Suppressor macrophage treated with lipopolysaccharide for 1 hour (primary cell): ENCODE measurements at regions not wholly inside any gene's neighbourhood (a gene's known extent, or its start where the extent isn't known, plus 50 kb on each side); places are given as distances from the start of the nearest gene placed in this dataset.
"Not testable (repeated sequence)": the region's sequence is repeated elsewhere in the genome, so short reads cannot be mapped to it uniquely, and the experiment has no call there.

Experiments
- DNase-seq, 3 donors: peaks; one replicate each; pipeline ENCODE4 v3.0.0-alpha.2; 2020 to 2022

DNA sequence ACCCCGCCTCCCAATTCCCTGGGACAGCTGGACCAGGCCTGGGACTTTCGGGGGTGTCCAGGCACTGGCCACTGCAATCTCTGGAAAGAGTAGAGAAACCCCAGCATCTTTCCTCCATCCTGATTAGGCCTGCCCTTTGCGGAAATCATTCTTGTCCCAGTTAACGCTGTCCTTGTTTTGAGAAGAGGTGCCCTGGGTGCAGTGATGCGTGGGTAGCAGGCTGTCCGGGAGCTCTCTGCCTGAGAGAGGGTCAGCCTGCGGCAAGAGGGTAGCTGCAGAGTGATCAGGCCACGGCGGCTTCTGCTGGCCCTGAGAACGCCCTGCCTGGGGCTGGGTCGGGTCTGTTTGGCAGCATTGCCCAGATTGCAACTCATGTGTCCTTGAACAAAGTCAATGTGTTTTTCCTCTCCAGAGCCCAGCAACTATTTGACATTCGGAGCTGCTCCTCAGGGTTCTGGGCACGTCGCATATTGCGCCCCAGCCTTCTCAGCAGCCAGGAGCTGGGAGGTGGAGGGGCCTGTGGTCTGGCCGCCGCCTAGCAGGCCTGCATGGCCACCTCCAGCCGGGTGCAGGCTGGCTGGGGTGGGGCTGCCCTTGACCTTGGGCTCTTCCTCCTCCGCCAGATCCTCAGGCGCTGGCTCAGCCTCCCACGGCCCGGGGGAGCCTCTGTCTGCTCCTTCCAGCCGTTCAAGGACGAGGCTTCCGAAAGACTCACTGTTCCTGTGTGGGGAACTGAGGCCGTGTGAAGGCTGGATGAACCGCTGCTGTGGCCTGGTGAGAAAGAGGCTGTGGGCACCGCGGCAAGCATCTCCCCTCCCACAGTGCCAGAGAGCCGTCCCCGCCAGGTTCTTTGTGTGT, 150.1 kb upstream of the ZNF469 start:
- not testable (repeated sequence) for DNase-seq

DNA sequence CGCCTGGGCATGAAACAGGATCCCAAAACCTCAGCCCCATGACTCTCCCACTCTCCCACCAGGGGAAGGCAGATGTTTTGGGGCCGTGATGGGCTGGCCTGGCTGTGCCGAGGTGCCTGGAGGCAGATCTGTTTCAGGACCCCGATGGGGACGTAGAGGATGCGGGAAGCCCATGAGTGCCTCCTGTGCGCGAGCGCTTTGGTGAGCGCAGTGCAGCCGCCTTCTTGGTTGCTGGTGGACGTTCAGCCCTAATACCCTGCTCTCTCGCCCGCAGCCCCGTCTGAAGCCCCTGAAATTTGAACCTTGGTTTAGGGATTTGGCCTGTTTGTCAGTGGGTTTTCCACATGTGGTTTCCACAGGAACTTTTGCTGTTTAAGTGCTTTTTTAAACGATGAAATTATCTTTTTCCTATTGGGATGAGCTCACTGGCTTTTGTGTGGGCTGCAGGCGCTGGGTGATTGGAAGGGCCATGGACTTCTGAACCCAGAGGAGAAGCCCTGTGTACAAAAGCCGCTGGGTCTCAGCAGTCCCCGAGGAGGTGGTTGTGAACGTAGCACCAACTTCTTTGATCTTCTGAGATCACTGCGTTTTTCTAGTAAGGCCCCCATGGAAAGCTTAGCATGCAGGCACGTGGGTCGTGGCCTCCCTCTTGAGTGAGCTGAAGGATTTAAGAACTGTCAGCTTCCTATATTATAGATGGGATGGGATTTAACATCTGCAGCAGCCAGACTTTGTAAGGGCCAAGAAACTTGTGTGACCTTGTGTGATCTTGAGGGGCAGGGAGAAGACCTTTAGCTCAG, 148.9 kb upstream of the ZNF469 start:
- DNase-seq: not testable (repeated sequence)

DNA sequence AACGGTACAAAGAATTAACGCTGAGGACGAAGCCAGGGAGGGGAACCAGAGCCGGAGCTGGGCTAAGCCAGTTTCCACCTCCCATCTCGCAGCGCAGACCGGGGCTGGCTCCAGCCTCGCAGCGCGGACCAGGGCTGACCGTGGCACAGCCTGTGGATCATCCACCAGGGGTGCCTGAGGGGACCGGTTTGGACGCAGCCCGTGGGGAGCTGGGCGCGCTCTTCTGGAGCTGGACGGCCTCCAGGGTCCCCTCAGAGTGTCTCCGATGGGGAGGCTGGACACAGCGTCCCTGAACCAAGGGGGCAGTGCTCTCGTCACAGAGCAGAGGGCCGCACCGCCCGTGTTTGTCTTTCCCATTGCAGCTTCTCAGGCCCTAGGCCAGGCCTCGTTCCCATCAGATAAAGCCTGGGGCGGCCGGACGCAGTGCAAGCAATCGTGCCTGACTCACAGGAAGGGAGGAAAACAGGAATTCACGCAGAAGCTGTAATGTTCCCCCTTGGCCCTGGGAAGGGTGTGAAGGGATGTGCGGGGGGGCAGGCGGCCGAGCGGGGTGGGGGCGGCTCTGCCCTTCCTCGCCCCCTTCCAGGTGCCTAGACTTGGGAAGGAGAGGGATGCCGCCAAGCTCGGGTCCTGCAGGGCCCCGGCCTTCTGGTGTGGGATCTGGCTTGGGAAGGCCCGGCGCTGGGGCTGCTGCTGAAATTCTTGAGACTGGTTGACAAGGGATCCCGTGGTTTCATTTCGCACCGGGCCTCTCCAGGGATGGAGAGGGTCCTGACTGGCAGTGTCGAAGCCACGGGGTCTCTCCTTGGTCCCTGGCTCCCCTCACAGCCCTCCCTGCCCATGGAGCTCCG, 148.1 kb upstream of the ZNF469 start:
- not testable (repeated sequence) for DNase-seq

DNA sequence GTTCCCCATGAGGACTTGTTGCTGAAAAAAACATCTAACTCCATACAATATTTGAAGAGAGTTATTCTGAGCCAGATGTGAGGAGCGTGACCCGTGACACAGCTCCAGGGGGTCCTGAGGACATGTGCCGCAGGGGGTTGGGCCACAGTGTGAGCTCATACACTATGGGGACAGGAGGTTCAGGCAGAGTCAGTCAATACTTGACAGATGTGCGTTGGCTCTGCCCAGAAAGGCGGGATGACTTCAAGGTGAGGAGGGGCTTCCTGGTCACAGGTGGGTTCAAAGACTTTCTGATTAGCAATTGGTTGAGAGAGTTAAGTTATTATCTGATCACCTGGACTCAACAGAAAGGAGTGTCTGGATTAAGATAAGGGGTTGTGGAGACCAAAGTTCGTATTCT, 147.1 kb upstream of the ZNF469 start:
- not testable (repeated sequence) for DNase-seq

DNA sequence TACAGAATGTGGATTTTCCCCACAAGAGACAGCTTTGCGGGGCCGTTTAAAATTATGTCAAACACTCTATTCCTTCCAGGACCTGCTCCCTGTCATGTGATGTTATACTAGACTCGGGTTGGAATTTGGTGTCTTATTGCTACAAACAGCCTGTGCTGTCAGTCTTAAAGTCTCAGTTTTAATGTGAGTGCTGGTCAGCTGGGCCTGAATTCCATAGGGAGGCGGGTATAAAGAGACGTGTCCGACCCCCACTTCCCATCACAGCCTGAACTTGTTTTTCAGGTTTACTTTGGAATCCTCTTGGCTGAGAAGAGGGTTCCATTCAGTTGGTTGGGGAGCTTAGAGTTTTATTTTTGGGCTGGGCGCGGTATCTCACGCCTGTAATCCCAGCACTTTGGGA, 146.5 kb upstream of the ZNF469 start:
- not testable (repeated sequence) for DNase-seq

DNA sequence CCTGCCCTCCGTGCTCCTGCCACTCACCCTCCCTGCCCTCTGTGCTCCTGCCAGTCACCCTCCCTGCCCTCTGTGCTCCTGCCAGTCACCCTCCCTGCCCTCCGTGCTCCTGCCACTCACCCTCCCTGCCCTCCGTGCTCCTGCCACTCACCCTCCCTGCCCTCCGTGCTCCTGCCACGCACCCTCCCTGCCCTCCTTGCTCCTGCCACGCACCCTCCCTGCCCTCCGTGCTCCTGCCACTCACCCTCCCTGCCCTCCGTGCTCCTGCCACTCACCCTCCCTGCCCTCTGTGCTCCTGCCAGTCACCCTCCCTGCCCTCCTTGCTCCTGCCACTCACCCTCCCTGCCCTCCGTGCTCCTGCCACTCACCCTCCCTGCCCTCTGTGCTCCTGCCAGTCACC, 145.4 kb upstream of the ZNF469 start:
- DNase-seq: not testable (repeated sequence)

DNA sequence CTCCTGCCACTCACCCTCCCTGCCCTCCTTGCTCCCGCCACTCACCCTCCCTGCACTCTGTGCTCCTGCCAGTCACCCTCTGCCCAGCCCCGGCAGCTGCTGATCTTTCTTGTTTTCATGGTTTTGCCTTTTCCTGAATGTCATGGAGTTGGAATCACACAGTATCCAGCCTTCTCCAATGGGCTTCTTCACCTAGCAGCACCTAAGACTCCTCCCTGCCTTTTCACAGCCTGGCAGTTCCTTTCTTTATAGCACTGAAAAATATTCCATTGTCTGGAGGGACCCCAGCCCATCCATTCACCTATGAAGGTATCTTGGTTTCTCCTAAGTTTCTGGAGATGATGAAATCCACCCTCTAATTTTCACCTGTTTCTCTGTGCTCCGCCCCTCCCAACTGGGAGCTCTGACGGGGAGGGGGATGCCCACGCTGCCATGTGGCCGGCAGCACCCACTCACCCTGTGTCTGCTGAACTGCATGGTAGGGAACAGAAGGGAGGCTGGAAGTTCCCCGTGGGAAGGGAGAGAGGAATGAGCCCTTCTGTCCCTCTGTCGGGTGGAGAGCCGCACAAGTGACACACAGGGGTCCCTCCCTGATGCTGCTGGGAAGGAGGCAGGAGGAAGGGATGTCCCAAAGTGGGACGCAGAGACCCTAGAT, 144.9 kb upstream of the ZNF469 start:
- peak; percentile 43 to 63 (median 45) for DNase-seq

DNA sequence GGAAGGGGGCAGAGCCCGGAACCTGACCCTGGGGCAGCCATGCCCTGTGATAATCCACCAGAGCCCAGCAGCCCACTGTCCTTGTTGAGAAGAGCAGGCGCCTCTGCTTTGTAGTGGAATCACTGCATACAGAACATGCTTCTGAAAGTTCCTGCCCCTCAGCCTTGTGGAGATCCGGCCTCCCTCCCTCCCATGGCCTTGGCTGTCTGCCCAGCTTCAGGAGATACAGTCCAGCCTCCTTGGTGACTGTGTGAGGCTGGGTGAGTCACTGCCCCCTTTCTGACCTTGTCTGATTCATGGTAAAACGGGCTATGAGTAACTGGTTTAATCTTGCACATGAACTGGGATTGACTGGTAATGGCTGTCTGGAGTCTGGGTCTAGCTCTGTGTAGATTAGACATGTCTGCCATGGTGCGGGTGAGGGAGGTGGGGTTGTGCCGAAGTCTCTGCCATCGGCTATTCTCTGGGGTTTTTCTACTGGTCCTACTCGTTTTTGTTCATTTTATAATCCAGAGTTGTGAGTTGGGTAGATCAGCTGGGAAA, 144.0 kb upstream of the ZNF469 start:
- DNase-seq: peak; percentile 93 to 94 (median 94)

DNA sequence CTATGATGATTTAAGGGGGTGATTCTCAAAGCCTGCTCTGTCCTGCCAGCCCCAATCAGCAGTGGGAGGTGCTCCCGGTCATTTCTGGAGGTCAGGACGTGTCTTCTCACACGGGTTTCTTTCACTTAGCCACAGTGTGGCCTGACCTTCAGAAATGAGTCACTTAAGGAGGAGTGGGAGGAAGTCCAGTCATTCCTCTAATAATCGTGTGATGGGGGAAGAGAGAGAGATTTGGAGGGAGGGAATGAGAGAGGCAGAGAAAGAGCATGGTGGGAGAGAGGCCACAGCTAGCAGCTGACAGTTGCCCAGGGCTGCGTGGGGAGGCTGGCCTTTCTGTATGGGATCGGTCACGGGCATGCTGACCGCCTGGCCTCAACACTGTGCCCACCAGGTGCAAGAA, 142.6 kb upstream of the ZNF469 start:
- DNase-seq: peak; percentile 78 to 88 (median 79)

DNA sequence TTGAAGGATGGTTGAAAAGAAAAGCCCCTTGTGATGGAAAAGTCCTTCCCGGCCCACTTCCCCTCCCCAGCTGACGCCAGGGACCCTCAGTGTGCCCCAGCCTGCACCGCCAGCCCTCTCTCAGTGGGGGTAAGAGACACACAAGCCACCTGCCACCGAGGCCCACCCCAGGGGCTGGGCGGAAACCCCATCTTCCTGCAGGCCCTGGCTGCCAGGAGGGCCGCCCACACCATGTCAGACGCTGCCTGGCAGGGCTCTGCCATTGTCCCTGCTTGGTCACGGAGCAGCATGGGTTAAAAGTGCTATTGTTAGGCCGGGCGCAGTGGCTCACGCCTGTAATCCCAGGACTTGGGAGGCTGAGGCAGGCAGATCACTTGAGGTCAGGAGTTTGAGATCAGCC, 142.0 kb upstream of the ZNF469 start:
- DNase-seq: not testable (repeated sequence)

DNA sequence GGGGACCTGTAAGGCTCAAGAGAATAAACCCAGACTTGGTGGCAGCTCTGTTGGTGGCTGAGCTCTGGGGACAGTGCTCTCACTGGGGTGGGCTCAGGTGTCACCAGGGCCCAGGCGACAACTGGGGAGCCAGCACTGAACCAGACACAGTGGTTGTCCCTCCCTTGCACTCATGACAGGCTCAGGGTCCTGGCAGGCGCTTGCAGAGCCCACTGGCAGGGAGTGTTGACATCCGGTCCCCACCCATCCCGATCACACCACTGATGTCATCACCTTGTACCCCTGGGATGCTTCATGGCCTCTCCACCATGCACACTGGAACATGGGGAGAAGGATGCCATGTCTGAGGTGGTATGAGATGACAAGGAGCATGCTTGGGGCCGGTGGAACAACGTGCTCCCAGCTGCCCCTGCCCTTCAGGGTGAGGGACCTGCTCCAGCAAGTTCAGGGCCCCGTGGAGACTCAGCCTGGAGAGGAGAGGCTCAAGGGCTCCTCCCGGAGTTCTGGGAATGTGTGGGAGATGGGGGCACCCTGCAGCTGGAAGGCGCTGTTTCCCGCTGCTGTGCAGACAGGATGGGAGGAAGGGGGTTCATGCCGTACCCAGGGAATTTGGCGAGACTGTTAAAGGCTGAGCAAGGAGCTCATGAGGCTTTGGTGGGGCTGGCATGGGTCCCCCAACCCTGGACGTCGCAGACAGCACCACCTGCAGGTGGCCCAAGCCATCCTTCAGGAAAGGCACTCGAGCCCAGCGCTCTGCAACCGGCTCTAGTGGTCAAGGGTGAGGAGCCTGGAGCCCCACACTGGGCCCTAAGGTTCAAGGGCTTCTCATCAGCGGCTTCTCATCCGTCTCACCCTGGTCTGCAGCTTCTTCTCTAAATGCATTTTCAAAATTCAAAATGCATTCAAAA, 141.1 kb upstream of the ZNF469 start:
- DNase-seq: not testable (repeated sequence)

DNA sequence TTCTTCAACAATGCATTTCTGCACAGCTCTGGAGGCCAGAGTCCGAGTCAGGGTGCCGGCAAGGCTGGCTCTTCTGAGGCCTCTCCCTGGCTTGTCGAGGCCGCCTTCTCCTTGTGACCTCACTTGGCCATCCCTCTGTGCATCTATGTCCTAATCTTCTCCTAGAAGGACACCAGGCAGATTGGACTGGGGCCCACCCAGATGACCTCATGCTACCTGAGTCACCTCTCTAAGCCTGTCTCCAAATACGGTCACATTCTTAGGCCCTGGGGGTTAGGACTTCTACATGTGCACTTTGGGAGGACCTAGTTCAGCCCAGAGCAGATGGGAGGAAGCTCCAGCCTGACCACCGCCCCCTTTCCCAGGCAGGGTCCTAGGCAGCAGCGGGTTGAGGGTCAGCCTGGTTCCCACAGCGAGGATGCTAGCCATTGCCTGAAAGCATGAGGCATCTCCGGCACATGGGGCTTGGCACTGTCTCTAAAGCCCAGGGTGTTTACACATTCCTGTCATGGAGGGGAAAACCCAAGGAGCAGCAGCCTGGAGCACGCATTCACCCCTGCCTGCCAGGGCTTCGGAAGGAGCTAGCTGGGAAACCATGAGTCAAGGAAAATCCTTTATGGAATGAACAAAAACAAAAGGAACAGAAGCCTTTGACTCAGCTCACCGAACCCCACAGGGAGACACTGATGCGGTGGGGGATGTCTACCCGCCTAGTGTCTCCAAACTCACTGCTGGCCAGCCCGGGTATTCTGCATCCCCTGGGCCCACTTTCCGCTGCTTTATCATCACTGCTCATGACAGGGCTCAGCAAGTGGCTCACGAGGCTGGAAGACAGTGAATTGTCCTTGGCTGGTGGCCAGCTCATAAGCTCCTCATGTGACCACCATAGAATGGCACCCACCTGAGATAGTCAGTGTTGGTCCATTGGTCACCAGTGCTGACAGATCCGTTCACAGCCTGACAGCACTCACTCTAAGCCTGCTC, 140.2 kb upstream of the ZNF469 start:
- DNase-seq: peak in 2 of 3 donors; percentile 27 to 35

DNA sequence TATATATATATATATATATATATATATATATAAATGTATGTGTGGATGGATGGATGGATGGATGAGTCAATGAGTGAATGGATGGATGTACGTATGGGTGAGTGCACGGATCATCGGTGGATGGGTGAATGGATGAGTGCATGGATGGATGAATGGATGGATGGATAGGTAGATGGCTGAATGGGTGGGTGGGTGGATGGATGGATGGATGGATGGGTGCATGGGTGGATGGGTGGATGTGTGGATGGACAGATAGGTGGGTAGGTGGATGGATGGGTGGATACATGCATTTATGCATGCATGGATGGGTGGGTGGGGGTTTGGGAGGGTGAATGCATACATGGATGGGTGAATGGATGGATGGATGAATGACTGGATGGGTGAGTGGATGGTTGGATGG, 138.8 kb upstream of the ZNF469 start:
- not testable (repeated sequence) for DNase-seq

DNA sequence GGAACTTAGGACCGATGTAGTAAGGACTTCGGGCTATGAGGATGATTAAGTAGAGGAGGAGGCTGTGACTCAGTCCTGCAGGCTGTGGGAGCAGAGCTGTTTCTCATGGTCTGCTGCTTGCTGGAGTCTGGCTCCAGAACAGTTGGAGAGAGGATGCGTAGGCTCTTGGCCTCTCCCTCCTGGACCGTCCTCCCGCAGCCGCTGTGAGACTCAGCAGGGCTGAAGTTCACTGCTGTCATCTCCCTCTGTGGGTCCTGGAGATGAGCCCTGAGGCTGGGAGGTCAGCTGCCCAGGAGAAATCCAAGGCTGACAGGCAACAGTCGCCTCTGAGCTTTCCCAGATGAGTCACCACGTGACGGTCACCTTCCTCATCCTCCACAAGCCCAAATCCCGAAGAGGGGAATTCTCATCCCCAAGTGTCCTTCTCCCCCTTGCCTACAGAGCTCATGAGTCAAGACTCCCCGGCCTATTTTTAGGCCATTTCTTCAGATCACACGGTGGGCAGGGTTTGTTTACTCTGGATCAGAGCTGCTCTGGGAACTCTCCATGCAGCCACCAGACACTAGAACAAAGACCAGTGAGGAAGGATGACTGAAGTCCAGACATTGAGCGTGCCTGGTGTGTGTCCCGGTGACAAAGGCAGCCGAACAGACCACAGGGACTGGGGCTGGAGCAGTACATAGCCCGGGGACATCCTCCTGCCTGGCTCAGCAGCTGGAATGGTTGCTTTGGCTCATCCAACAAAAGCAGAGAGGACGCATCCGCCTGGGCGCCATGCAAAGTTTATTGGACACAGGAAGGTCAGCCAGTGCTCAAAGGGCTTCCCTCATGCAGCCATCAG, 137.3 kb upstream of the ZNF469 start:
- peak; percentile 81 to 89 (median 88) for DNase-seq

DNA sequence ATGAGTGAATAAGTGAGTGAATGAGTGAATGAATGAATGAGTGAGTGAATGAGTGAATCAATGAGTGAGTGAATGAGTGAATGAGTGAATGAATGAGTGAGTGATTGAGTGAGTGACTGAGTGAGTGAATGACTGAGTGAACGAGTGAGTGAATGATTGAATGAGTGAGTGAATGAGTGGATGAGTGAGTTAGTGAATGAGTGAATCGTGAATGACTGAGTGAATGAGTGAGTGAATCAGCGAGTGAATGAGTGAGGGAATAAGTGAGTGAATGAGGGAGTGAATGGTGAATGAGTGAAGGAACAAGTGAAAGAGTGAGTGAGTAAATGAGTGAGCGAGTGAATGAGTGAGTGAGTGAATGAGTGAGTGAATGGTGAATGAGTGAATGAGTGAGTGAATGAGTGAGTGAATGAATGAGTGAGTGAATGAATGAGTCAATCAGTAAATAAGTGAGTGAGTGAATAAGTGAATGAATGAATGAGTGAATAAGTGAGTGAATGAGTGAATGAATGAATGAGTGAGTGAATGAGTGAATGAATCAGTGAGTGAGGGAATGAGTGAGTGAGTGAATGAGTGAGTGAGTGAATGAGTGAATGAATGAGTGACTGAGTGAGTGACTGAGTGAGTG, 135.7 kb upstream of the ZNF469 start:
- DNase-seq: not testable (repeated sequence)

DNA sequence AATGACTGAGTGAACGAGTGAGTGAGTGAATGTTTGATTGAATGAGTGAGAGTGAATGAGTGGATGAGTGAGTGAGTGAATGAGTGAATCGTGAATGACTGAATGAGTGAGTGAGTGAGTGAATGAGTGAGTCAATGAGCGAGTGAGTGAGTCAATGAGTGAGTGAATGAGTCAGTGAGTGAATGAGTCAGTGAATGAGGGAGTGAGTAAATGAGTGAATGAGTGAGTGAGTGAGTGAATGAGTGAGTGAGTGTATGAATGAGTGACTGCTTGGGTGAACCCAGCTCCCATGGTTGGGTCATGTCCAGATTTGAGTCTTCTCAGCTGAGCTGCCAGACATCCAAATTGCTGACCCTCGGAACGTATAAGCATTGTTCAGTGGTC, 135.2 kb upstream of the ZNF469 start:
- peak in 2 of 3 donors; percentile 27 to 34 for DNase-seq

DNA sequence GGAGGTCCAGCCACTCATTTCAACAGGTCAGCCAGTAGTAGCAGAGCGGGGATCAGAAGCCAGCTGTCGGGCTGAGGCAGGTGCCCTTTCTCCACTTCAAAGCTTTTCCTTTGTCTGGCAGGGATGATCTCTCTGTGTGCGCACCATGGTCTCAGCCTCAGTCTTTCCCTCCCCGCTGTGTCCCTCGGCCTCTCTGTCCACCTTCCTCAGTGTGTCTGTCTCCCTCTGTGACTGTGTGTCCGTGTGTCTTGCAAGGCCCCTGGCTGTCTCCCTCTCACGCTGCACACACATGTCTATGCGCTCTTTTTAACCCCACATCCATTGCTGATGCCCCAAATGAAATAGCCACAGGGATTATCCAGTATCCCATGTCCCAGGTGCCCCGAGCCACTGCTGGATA, 134.0 kb upstream of the ZNF469 start:
- DNase-seq: not testable (repeated sequence)

DNA sequence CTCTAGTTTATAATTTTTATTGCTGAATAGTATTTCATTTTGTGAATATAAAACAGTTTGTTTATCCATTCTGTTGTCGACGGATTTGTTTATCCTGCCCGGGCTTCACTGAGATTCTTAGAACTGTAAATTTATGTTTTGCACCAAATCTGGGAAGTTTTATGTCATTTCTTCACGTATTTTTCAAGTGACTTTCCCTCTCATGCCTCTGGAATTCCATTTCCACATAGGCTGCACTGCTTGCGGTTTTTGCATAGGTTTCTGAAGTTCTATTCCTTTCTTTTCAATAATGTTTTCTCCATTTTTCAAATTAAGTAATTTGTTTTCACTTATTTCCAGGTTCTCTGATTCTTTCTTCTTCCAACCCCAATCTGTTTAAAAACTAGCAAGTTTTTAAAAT, 132.4 kb upstream of the ZNF469 start:
- not testable (repeated sequence) for DNase-seq
